ENCODE measurements at regions not wholly inside any gene's neighbourhood (a gene's known extent, or its start where the extent isn't known, plus 50 kb on each side); places are given as distances from the start of the nearest gene placed in this dataset.

- TF ChIP-seq, protein P1, sequence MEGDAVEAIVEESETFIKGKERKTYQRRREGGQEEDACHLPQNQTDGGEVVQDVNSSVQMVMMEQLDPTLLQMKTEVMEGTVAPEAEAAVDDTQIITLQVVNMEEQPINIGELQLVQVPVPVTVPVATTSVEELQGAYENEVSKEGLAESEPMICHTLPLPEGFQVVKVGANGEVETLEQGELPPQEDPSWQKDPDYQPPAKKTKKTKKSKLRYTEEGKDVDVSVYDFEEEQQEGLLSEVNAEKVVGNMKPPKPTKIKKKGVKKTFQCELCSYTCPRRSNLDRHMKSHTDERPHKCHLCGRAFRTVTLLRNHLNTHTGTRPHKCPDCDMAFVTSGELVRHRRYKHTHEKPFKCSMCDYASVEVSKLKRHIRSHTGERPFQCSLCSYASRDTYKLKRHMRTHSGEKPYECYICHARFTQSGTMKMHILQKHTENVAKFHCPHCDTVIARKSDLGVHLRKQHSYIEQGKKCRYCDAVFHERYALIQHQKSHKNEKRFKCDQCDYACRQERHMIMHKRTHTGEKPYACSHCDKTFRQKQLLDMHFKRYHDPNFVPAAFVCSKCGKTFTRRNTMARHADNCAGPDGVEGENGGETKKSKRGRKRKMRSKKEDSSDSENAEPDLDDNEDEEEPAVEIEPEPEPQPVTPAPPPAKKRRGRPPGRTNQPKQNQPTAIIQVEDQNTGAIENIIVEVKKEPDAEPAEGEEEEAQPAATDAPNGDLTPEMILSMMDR (IDR thresholded peaks at IDR 0.05), result no peak
- no peak for TF ChIP-seq POLR2A (IDR thresholded peaks at IDR 0.05)
Observed at GRCh38 chr4:62560858-62561257, 1360.7 kb downstream of the ADGRL3 start.

Measured in ovary (tissue), 3 donors.